ENCODE measurements at regions not wholly inside any gene's neighbourhood (a gene's known extent, or its start where the extent isn't known, plus 50 kb on each side); places are given as distances from the start of the nearest gene placed in this dataset.

DNA sequence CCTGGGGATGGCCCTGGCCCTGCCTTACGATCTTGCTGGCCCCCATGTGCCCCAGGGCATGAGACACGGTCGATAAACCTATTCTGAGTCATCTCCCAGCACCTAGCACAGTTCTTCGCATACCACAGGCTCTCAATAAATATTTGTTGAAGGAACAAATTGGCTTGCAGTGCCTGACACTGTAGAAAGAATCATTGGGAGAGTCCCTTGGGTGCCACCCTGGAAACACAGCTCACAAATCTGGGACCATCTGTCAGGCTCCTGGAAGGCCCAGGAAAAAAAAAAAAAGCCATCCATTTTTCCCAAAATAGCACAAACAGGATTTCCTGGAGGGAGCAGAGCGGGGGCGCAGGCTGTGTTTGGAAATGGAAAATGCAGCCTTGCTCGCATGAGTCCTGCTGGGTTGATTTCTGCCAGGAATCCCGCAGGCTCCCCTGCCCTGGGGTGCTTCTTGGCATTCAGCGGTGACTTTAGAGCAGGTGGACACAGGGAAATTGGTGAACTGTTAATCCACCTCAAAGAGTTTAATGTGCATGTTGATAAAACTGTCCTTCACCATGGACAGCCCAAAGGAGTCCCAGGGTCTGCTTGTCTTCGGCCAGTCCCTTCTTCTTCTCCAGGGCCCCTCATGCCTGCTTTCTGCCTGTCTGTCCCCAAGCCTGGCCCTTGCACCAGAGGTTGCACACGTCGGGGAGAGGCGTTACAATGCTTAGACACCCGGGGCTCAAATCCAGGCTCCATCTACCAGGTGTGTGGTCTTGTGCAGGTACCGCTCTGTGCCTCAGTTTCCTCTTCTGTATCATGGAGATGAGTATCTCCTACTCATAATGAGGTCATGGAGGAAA lies 106.1 kb upstream of the RFLNA start (continued):
- TF ChIP-seq, protein P1, sequence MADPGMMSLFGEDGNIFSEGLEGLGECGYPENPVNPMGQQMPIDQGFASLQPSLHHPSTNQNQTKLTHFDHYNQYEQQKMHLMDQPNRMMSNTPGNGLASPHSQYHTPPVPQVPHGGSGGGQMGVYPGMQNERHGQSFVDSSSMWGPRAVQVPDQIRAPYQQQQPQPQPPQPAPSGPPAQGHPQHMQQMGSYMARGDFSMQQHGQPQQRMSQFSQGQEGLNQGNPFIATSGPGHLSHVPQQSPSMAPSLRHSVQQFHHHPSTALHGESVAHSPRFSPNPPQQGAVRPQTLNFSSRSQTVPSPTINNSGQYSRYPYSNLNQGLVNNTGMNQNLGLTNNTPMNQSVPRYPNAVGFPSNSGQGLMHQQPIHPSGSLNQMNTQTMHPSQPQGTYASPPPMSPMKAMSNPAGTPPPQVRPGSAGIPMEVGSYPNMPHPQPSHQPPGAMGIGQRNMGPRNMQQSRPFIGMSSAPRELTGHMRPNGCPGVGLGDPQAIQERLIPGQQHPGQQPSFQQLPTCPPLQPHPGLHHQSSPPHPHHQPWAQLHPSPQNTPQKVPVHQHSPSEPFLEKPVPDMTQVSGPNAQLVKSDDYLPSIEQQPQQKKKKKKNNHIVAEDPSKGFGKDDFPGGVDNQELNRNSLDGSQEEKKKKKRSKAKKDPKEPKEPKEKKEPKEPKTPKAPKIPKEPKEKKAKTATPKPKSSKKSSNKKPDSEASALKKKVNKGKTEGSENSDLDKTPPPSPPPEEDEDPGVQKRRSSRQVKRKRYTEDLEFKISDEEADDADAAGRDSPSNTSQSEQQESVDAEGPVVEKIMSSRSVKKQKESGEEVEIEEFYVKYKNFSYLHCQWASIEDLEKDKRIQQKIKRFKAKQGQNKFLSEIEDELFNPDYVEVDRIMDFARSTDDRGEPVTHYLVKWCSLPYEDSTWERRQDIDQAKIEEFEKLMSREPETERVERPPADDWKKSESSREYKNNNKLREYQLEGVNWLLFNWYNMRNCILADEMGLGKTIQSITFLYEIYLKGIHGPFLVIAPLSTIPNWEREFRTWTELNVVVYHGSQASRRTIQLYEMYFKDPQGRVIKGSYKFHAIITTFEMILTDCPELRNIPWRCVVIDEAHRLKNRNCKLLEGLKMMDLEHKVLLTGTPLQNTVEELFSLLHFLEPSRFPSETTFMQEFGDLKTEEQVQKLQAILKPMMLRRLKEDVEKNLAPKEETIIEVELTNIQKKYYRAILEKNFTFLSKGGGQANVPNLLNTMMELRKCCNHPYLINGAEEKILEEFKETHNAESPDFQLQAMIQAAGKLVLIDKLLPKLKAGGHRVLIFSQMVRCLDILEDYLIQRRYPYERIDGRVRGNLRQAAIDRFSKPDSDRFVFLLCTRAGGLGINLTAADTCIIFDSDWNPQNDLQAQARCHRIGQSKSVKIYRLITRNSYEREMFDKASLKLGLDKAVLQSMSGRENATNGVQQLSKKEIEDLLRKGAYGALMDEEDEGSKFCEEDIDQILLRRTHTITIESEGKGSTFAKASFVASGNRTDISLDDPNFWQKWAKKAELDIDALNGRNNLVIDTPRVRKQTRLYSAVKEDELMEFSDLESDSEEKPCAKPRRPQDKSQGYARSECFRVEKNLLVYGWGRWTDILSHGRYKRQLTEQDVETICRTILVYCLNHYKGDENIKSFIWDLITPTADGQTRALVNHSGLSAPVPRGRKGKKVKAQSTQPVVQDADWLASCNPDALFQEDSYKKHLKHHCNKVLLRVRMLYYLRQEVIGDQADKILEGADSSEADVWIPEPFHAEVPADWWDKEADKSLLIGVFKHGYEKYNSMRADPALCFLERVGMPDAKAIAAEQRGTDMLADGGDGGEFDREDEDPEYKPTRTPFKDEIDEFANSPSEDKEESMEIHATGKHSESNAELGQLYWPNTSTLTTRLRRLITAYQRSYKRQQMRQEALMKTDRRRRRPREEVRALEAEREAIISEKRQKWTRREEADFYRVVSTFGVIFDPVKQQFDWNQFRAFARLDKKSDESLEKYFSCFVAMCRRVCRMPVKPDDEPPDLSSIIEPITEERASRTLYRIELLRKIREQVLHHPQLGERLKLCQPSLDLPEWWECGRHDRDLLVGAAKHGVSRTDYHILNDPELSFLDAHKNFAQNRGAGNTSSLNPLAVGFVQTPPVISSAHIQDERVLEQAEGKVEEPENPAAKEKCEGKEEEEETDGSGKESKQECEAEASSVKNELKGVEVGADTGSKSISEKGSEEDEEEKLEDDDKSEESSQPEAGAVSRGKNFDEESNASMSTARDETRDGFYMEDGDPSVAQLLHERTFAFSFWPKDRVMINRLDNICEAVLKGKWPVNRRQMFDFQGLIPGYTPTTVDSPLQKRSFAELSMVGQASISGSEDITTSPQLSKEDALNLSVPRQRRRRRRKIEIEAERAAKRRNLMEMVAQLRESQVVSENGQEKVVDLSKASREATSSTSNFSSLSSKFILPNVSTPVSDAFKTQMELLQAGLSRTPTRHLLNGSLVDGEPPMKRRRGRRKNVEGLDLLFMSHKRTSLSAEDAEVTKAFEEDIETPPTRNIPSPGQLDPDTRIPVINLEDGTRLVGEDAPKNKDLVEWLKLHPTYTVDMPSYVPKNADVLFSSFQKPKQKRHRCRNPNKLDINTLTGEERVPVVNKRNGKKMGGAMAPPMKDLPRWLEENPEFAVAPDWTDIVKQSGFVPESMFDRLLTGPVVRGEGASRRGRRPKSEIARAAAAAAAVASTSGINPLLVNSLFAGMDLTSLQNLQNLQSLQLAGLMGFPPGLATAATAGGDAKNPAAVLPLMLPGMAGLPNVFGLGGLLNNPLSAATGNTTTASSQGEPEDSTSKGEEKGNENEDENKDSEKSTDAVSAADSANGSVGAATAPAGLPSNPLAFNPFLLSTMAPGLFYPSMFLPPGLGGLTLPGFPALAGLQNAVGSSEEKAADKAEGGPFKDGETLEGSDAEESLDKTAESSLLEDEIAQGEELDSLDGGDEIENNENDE (IDR thresholded peaks at IDR 0.05; ENCODE audit: insufficient replicate concordance, low read length), result no peak
- TF ChIP-seq SIRT6 (IDR thresholded peaks at IDR 0.05; ENCODE audit: low read length) (no peak), HDAC6 (IDR thresholded peaks at IDR 0.05; ENCODE audit: low read depth, low read length) (no peak), BACH1 (IDR thresholded peaks at IDR 0.05; ENCODE audit: low read length) (no peak), TAF1 (IDR thresholded peaks at IDR 0.05; ENCODE audit: low read depth, low read length) (no peak)
- TF ChIP-seq, protein P2, sequence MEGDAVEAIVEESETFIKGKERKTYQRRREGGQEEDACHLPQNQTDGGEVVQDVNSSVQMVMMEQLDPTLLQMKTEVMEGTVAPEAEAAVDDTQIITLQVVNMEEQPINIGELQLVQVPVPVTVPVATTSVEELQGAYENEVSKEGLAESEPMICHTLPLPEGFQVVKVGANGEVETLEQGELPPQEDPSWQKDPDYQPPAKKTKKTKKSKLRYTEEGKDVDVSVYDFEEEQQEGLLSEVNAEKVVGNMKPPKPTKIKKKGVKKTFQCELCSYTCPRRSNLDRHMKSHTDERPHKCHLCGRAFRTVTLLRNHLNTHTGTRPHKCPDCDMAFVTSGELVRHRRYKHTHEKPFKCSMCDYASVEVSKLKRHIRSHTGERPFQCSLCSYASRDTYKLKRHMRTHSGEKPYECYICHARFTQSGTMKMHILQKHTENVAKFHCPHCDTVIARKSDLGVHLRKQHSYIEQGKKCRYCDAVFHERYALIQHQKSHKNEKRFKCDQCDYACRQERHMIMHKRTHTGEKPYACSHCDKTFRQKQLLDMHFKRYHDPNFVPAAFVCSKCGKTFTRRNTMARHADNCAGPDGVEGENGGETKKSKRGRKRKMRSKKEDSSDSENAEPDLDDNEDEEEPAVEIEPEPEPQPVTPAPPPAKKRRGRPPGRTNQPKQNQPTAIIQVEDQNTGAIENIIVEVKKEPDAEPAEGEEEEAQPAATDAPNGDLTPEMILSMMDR (IDR thresholded peaks at IDR 0.05; ENCODE audit: control extremely low read depth in 1 of 3, insufficient read depth in 1 of 3, low read depth in 1 of 3, low read length in 3 of 3), result no peak
